K562 (cell line): ENCODE measurements at regions not wholly inside any gene's neighbourhood (a gene's known extent, or its start where the extent isn't known, plus 50 kb on each side); places are given as distances from the start of the nearest gene placed in this dataset.

Experiments used
- ATAC-seq: fragments of 200-7000 bp; cut with Tn5 transposase; 3 replicates; pipeline ENCODE4 v1.9.1; 2020; ENCODE audit warnings: moderate library complexity
- BruUV-seq: library from RNA; stranded (reverse); fragments of 400-500 nt; replicated peaks from 2 replicates; lab custom pipeline; 2021; lab: Mats Ljungman, UMichigan
- CTCF ChIA-PET: fragments of 300-600 bp; formaldehyde crosslinking; extraction: SDS; loops from one replicate; lab custom pipeline; 2021; ENCODE audit warnings: low intra/inter-chr PET ratio; lab: Yijun Ruan, JAX
- POLR2A ChIA-PET: fragments of 300-600, 350-650 bp; sonication (Branson Sonifier 250); formaldehyde crosslinking; extraction: SDS; loops from one replicate; lab custom pipeline; 2021; ENCODE audit warnings: antibody characterized with exemption, inconsistent platforms; lab: Yijun Ruan, JAX
- DNase-seq, 4 experiments: peaks; one replicate each; pipeline versions ENCODE4 v3.0.0 to v3.0.0-alpha.2; 2011 to 2018; ENCODE audit warnings: low spot score in 3 of 4, mixed read lengths in 3 of 4; ENCODE audit errors: extremely low read depth in 1 of 4
- FAIRE-seq: peaks from 2 replicates; lab custom pipeline; 2011; peaks lifted over from hg19 to GRCh38; lab: Jason Lieb, UNC
- H2AFZ ChIP-seq: 2 replicates; pipeline ENCODE4 v1.6.0; 2011; ENCODE audit warnings: low read depth, low read length, control low read depth, inconsistent platforms
- H3K27ac ChIP-seq: fragments of 200-600 bp; 3 replicates; pipeline ENCODE4 v1.8.0; 2011; ENCODE audit warnings: low read depth, mild to moderate bottlenecking, control low read depth, inconsistent platforms, low read length, moderate library complexity, mixed read lengths; ENCODE audit errors: extremely low read depth
- H3K27me3 ChIP-seq, 2 experiments: fragments of 300-600 bp in 1 of 2; 2 replicates in 1 of 2; 3 replicates in 1 of 2; pipeline versions ENCODE4 v1.6.0 to v1.8.0; 2011; ENCODE audit warnings: inconsistent platforms in 2 of 2, low read length in 2 of 2, mild to moderate bottlenecking in 1 of 2, mixed read lengths in 1 of 2, moderate library complexity in 1 of 2; ENCODE audit not compliant: control insufficient read depth in 2 of 2, insufficient read depth in 2 of 2
- H3K36me3 ChIP-seq: fragments of 300-600 bp; 3 replicates; pipeline ENCODE4 v1.8.0; 2011; ENCODE audit warnings: mild to moderate bottlenecking, low read length, inconsistent platforms; ENCODE audit not compliant: control insufficient read depth, insufficient read depth
- H3K4me1 ChIP-seq, 2 experiments: fragments of 200-600 bp in 1 of 2; replicated peaks in 1 of 2; 2 replicates in 1 of 2; 3 replicates in 1 of 2; pipeline versions ENCODE4 v1.5.1 to v1.8.0; 2011; ENCODE audit warnings: inconsistent platforms in 2 of 2, low read length in 2 of 2, mild to moderate bottlenecking in 1 of 2, mixed read lengths in 1 of 2, moderate library complexity in 1 of 2; ENCODE audit not compliant: control insufficient read depth in 2 of 2, insufficient read depth in 2 of 2
- H3K4me2 ChIP-seq: 2 replicates; pipeline ENCODE4 v1.6.1; 2011; ENCODE audit warnings: low read length, control low read depth, inconsistent platforms, mixed read lengths; ENCODE audit not compliant: insufficient read depth
- H3K4me3 ChIP-seq: fragments of 200-600 bp; sonication (generic), shearing (Covaris generic); 2 replicates; pipeline ENCODE4 v1.5.1; 2016; ENCODE audit warnings: control low read depth, inconsistent platforms
- H3K79me2 ChIP-seq: fragments of 200-600 bp; 3 replicates; pipeline ENCODE4 v1.8.0; 2011; ENCODE audit warnings: low read length, inconsistent platforms; ENCODE audit not compliant: control insufficient read depth, insufficient read depth
- H3K9ac ChIP-seq, 2 experiments: 2 replicates each; pipeline versions ENCODE4 v1.6.0 to v1.6.1; 2011; ENCODE audit warnings: low read depth in 2 of 2, low read length in 2 of 2, control low read depth in 1 of 2, inconsistent platforms in 1 of 2, mild to moderate bottlenecking in 1 of 2, mixed read lengths in 1 of 2; ENCODE audit not compliant: insufficient read depth in 1 of 2
- H3K9me1 ChIP-seq: one replicate; pipeline ENCODE4 v1.6.0; 2011; ENCODE audit warnings: inconsistent platforms, mild to moderate bottlenecking, low read length, moderate library complexity; ENCODE audit not compliant: control insufficient read depth, insufficient read depth
- H3K9me3 ChIP-seq: replicated peaks from 2 replicates; pipeline ENCODE4 v1.5.1; 2011; ENCODE audit warnings: low read depth, low read length, inconsistent platforms; ENCODE audit not compliant: control insufficient read depth, insufficient read depth
- H4K20me1 ChIP-seq: replicated peaks from 2 replicates; pipeline ENCODE4 v1.6.1; 2011; ENCODE audit warnings: low read length, inconsistent platforms, mixed read lengths; ENCODE audit not compliant: control insufficient read depth, insufficient read depth
- DIDO1 ChIP-seq: fragments of 450-650 bp; IDR thresholded peaks from 2 replicates; pipeline ENCODE4 v1.6.1; 2016; ENCODE audit warnings: low read depth, missing biosample characterization, missing genetic modification characterization
- E2F4 ChIP-seq: sonication (generic); formaldehyde crosslinking; IDR thresholded peaks from 2 replicates; pipeline ENCODE4 v1.8.0; 2022; ENCODE audit warnings: mild to moderate bottlenecking, low read depth, missing genetic modification reagents
- ELF1 ChIP-seq: fragments of 200-800 bp; sonication (Bioruptor generic); IDR thresholded peaks from 2 replicates; pipeline ENCODE4 v1.6.1; 2016; ENCODE audit warnings: missing genetic modification characterization, missing compliant biosample characterization
- NFE2 ChIP-seq: IDR thresholded peaks from 2 replicates; pipeline ENCODE4 v1.6.1; 2014; ENCODE audit warnings: antibody characterized with exemption, low read depth
- NR2C1 ChIP-seq, 2 experiments: fragments of 450-650 bp; IDR thresholded peaks; 2 replicates each; pipeline ENCODE4 v1.6.1; 2017; ENCODE audit warnings: mild to moderate bottlenecking in 2 of 2, antibody characterized with exemption in 1 of 2, inconsistent platforms in 1 of 2, missing compliant biosample characterization in 1 of 2, missing genetic modification characterization in 1 of 2
- POLR2AphosphoS5 ChIP-seq: IDR thresholded peaks from 2 replicates; pipeline ENCODE4 v1.6.1; 2011; ENCODE audit warnings: mild to moderate bottlenecking, low read depth, low read length, moderate library complexity; ENCODE audit not compliant: control insufficient read depth, insufficient read depth
- POLR3A ChIP-seq: IDR thresholded peaks from 2 replicates; pipeline ENCODE4 v1.6.1; 2011; ENCODE audit warnings: borderline replicate concordance, mild to moderate bottlenecking, moderate library complexity; ENCODE audit not compliant: insufficient read length, insufficient read depth; ENCODE audit errors: extremely low read depth
- RAD51 ChIP-seq: fragments of 450-650 bp; IDR thresholded peaks from 2 replicates; pipeline ENCODE4 v1.7.1; 2016; ENCODE audit warnings: low read depth, mild to moderate bottlenecking, borderline replicate concordance
- SAFB2 ChIP-seq: fragments of 200-400 bp; formaldehyde crosslinking; IDR thresholded peaks from 2 replicates; pipeline ENCODE4 v1.6.1; 2018; ENCODE audit warnings: borderline replicate concordance, low read length, low read depth, moderate library complexity; ENCODE audit not compliant: severe bottlenecking
- THRAP3 ChIP-seq: fragments of 450-650 bp; IDR thresholded peaks from 2 replicates; pipeline ENCODE4 v1.6.1; 2016; ENCODE audit warnings: mild to moderate bottlenecking, inconsistent platforms, borderline replicate concordance
- XRCC4 ChIP-seq: IDR thresholded peaks from one replicate; pipeline ENCODE4 v1.6.1; 2011; ENCODE audit not compliant: insufficient read depth, insufficient read length; ENCODE audit errors: extremely low read depth
- ZBTB12 ChIP-seq: fragments of 250-450 bp; sonication (Bioruptor Pico); IDR thresholded peaks from 2 replicates; pipeline ENCODE4 v1.4.0; 2020
- WGBS: fragments of 100-300 bp; shearing (Covaris generic); methylation state at CpG from one replicate; pipeline ENCODE4 v1.1.6; 2016; ENCODE audit warnings: low coverage, mixed read lengths; ENCODE audit not compliant: insufficient coverage; ENCODE audit errors: missing lambda C conversion rate; 5-methylcytosine and 5-hydroxymethylcytosine counted together
- in situ Hi-C: fragments of 300-500 bp; cut with MboI; formaldehyde crosslinking; loops from 4 replicates; pipeline ENCODE4 v1.15.0; 2018; ENCODE audit warnings: inconsistent platforms, mixed read lengths
- intact Hi-C: fragments of 100-400 bp; cut with micrococcal nuclease; formaldehyde crosslinking; loops from 2 replicates; pipeline ENCODE4 v1.14.2; 2022

GRCh38 chrX:40953369-40953768 is 131.9 kb upstream of the USP9X start:
- ChIA-PET CTCF (no interaction called here), POLR2A (no interaction called here)
- Histone ChIP-seq H3K27me3 (no peaks in the 10 kb centered on the region), H3K9me3 (no peaks in the 10 kb centered on the region), H3K4me3 (no peak overlapping the region), H3K36me3 (no peaks in the 10 kb centered on the region), H3K9ac (no peak overlapping the region), H3K27ac (no peak overlapping the region), H3K79me2 (no peaks in the 10 kb centered on the region), H3K4me2 (no peak overlapping the region)
- intact Hi-C loops: no loop called here
- FAIRE-seq (no peak), ATAC-seq (no peak)
- in situ Hi-C loops: no loop called here
- no TSS peak for BruUV-seq
- TF ChIP-seq THRAP3: no peak
- TF ChIP-seq SAFB2: no peak
- TF ChIP-seq, all 486 proteins: peak for 0
- WGBS: 52% methylated on average over 2 of the region's 2 CpGs
- Histone ChIP-seq H4K20me1 (no peaks in the 10 kb centered on the region), H2AFZ (no peak overlapping the region), H3K4me1 (no peaks in the 10 kb centered on the region; a peak in 1 of 5 replicates), H3K9me1 (no peaks in the 10 kb centered on the region)
- DNase-seq: no peak

GRCh38 chrX:40960041-40960440 is 125.2 kb upstream of the USP9X start:
- H3K36me3 ChIP-seq: no peaks in the 10 kb centered on the region
- no peak for FAIRE-seq
- no peaks in the 10 kb centered on the region for H3K9me1 ChIP-seq
- H3K9ac ChIP-seq: no peak overlapping the region
- in situ Hi-C loops (no loop called here), intact Hi-C loops (no loop called here)
- ChIA-PET POLR2A (no interaction called here), CTCF (no interaction called here)
- H3K4me3 ChIP-seq: no peak overlapping the region
- H2AFZ ChIP-seq: no peak overlapping the region
- H3K27me3 ChIP-seq: no peaks in the 10 kb centered on the region
- no peak for DNase-seq
- H4K20me1 ChIP-seq: no peaks in the 10 kb centered on the region
- no peak for ATAC-seq
- TF ChIP-seq ELF1 (no peak), NFE2 (no peak), E2F4 (no peak), XRCC4 (no peak), ZBTB12 (CRISPR knock-in tag) (no peak), RAD51 (no peak), DIDO1 (tag) (no peak), POLR3A (no peak), NR2C1 (IDR thresholded peaks at IDR 0.05) (no peak), NR2C1 (tag; IDR thresholded peaks at IDR 0.05) (no peak), POLR2AphosphoS5 (no peak)
- peaks cover 0 to 6% of the 10 kb centered on the region in 2 experiments; a peak in 2 of 5 replicates for H3K4me1 ChIP-seq
- no TSS peak for BruUV-seq
- H3K9me3 ChIP-seq: no peaks in the 10 kb centered on the region
- no peak overlapping the region for H3K27ac ChIP-seq
- no peaks in the 10 kb centered on the region for H3K79me2 ChIP-seq
- 51% methylated on average over 3 of the region's 4 CpGs for WGBS
- H3K4me2 ChIP-seq: no peak overlapping the region
